ENCODE measurements at regions not wholly inside any gene's neighbourhood (a gene's known extent, or its start where the extent isn't known, plus 50 kb on each side); places are given as distances from the start of the nearest gene placed in this dataset.

GRCh38 chr13:82566864-82567263 lies 1315.4 kb downstream of the SLITRK1 start:
- Histone ChIP-seq H3K4me3 (no peak overlapping the region), H3K36me3 (no peaks in the 10 kb centered on the region), H3K27me3 (no peaks in the 10 kb centered on the region), H3K4me1 (no peaks in the 10 kb centered on the region), H3K9me3 (no peaks in the 10 kb centered on the region), H3K27ac (no peak overlapping the region)
- ATAC-seq, result no peak
- WGBS, 2 donors (ENCODE audit: low coverage in 1 of 2), result 80% methylated on average over 1 of the region's 5 CpGs; no CpG with 5 or more reads in 1 of the 2 donors
- TF ChIP-seq EP300 (IDR thresholded peaks at IDR 0.05) (no peak), POLR2A (IDR thresholded peaks at IDR 0.05) (no peak), POLR2AphosphoS5 (IDR thresholded peaks at IDR 0.05) (no peak), CTCF (IDR thresholded peaks at IDR 0.05) (no peak)

- Histone ChIP-seq H3K27me3 (no peaks in the 10 kb centered on the region), H3K36me3 (no peaks in the 10 kb centered on the region), H3K27ac (no peak overlapping the region), H3K9me3 (no peaks in the 10 kb centered on the region), H3K4me1 (no peaks in the 10 kb centered on the region), H3K4me3 (no peak overlapping the region)
- ATAC-seq, result no peak
- TF ChIP-seq EP300 (IDR thresholded peaks at IDR 0.05) (no peak), POLR2A (IDR thresholded peaks at IDR 0.05) (no peak), POLR2AphosphoS5 (IDR thresholded peaks at IDR 0.05) (no peak), CTCF (IDR thresholded peaks at IDR 0.05) (no peak)
- 83 to 88% methylated on average over 6 to 7 of the region's 7 CpGs for WGBS, 2 donors (ENCODE audit: low coverage in 1 of 2)
Measured at GRCh38 chr13:82565201-82565600, 1317.1 kb downstream of the SLITRK1 start.

- no peak overlapping the region for H3K4me3 ChIP-seq
Measured at GRCh38 chr13:82560889-82561288, 1321.4 kb downstream of the SLITRK1 start.

GRCh38 chr13:82522872-82523271 lies 1359.4 kb downstream of the SLITRK1 start:
- no peaks in the 10 kb centered on the region for H3K36me3 ChIP-seq
- TF ChIP-seq POLR2AphosphoS5 (IDR thresholded peaks at IDR 0.05) (no peak), EP300 (IDR thresholded peaks at IDR 0.05) (no peak), CTCF (IDR thresholded peaks at IDR 0.05) (no peak), POLR2A (IDR thresholded peaks at IDR 0.05) (no peak)
- no peaks in the 10 kb centered on the region for H3K27me3 ChIP-seq
- no peak for ATAC-seq
- H3K4me3 ChIP-seq, result no peak overlapping the region
- no peak overlapping the region for H3K27ac ChIP-seq
- WGBS, 2 donors (ENCODE audit: low coverage in 1 of 2), result 5 to 8% methylated on average over 1 of the region's 1 CpG
- no peaks in the 10 kb centered on the region for H3K9me3 ChIP-seq
- no peaks in the 10 kb centered on the region for H3K4me1 ChIP-seq

More at GRCh38 chr13:82560889-82561288, 1321.4 kb downstream of the SLITRK1 start:
- TF ChIP-seq POLR2AphosphoS5 (IDR thresholded peaks at IDR 0.05) (no peak), POLR2A (IDR thresholded peaks at IDR 0.05) (no peak), CTCF (IDR thresholded peaks at IDR 0.05) (no peak), EP300 (IDR thresholded peaks at IDR 0.05) (no peak)
- no peaks in the 10 kb centered on the region for H3K4me1 ChIP-seq
- WGBS, 2 donors (ENCODE audit: low coverage in 1 of 2), result 57 to 79% methylated on average over 1 of the region's 1 CpG
- H3K27ac ChIP-seq, result no peak overlapping the region
- no peaks in the 10 kb centered on the region for H3K36me3 ChIP-seq
- H3K27me3 ChIP-seq, result no peaks in the 10 kb centered on the region
- no peaks in the 10 kb centered on the region for H3K9me3 ChIP-seq
- no peak for ATAC-seq

- no peak overlapping the region for H3K4me3 ChIP-seq
- H3K4me1 ChIP-seq, result no peaks in the 10 kb centered on the region
- H3K9me3 ChIP-seq, result no peaks in the 10 kb centered on the region
- no peaks in the 10 kb centered on the region for H3K27me3 ChIP-seq
- no peak overlapping the region for H3K27ac ChIP-seq
- no peak for ATAC-seq
- TF ChIP-seq EP300 (IDR thresholded peaks at IDR 0.05), result no peak
- TF ChIP-seq POLR2A (IDR thresholded peaks at IDR 0.05), result no peak
- no peak for TF ChIP-seq CTCF (IDR thresholded peaks at IDR 0.05)
- TF ChIP-seq POLR2AphosphoS5 (IDR thresholded peaks at IDR 0.05), result no peak
- H3K36me3 ChIP-seq, result no peaks in the 10 kb centered on the region
- WGBS, 2 donors (ENCODE audit: low coverage in 1 of 2), result 23 to 67% methylated on average over 1 of the region's 1 CpG
Measured at GRCh38 chr13:82506805-82507414, 1375.4 kb downstream of the SLITRK1 start.

Data from gastroesophageal sphincter (tissue), 4 donors.